Hematopoietic multipotent progenitor cell treated with erythropoietin and hydrocortisone succinate and interleukin-3 and kit ligand, for 15 days (in vitro differentiated cells): ENCODE measurements at regions not wholly inside any gene's neighbourhood (a gene's known extent, or its start where the extent isn't known, plus 50 kb on each side); places are given as distances from the start of the nearest gene placed in this dataset.
"Not testable (repeated sequence)": the region's sequence is repeated elsewhere in the genome, so short reads cannot be mapped to it uniquely, and the experiment has no call there.

Source experiments
- DNase-seq: peaks from one replicate; pipeline ENCODE4 v3.0.0-alpha.2; 2015; ENCODE audit warnings: low spot score

- DNase-seq: no peak
These were observed 1109.5 kb downstream of the NSUN3 start for GRCh38 chr3:95172164-95172943.

- no peak for DNase-seq
These were observed 1114.2 kb downstream of the NSUN3 start for GRCh38 chr3:95177096-95177495.

DNA sequence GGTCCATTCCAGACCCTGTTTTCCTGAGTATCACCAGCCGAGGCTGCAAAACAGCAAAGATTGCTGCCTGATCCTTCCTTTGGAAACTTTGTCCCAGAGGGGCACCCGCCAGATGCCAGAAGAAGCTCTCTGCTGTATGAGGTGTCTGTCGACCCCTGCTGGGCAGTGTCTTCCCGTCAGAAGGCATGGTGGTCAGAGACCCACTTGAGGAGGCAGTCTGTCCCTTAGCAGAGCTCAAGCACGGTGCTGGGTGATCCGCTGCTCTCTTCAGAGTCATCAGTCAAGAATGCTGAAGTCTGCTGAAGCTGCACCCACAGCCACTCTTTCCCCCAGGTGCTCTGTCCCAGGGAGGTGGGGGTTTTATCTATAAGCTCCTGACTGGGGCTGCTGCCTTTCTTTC, 1121.2 kb downstream of the NSUN3 start:
- no peak for DNase-seq

DNA sequence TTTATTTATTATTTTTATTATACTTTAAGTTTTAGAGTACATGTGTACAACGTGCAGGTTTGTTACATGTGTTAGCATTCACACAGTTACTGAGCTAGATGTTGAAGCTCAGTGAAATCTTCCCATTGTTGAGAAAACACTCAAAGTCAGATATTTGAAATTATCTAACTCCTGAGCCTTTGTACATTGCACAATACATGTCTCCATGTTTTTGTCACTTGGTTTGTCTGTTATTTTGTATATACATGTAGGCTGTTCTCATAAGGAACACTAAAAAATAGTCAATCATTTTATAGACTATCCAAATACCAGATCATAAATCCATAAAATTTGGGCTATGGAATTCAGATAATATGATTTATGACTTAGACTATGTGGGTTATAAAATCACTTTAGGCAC, 1126.5 kb downstream of the NSUN3 start:
- no peak for DNase-seq

DNA sequence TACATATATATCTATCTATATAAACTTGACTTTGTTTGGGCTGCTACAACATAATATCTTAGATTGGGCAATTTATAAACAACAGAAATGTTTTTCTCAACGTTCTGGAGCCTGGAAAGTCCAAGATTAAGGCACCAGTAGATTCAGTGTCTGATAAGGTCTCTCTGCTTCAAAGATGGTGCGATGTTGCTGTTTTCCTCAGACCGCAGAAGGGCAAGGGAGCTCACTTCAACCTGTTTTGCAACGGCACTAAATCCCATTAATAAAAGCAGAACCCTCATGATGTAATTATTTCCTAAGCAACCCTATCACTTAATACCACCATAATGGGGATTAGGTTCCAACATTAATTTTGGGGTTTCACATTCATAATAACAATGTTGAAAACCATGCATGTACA, 1134.8 kb downstream of the NSUN3 start:
- DNase-seq: no peak

- no peak for DNase-seq
These were observed 1137.5 kb downstream of the NSUN3 start for GRCh38 chr3:95200384-95200783.

DNA sequence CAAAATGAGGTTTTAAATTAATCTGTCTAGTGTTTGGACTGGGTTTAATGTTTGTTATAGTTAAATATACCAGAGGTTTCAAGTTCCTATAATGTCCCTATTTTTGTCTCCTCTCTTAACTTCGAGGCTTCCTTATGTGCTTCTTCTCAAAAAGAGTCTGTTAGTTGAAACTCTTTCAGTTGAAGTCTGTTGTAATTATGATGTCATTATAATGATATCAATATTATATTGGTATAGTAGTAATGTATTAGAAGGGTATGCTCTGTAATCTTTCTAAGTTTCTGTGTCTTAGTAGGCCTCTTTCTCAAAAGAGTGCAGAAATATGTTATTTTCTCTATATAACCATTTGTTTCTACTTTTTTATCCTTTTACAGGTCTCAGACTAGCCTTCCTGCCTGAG, 1148.0 kb downstream of the NSUN3 start:
- DNase-seq: no peak

DNA sequence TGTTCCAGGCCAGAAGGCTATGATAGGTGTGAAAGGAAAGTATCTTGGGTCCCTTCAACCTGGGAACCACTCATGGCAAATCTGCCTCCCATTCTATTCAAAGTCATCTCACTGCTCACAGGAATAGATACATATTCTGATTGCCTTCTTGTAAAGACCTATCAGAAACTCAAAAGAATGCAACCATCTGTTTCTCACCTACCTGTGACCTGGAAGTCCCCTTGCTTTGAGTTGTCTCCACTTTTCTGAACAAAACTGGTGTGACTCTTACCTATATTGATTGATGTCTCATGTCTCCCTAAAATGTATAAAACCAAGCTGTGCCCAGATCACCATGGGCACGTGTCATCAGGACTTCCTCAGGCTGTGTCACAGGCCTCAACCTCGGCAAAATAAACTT, 1149.3 kb downstream of the NSUN3 start:
- DNase-seq: no peak

GRCh38 chr3:95215437-95215957, 1152.6 kb downstream of the NSUN3 start:
- DNase-seq: no peak

- DNase-seq: no peak
These were observed 1154.8 kb downstream of the NSUN3 start for GRCh38 chr3:95217661-95218060.

- DNase-seq: no peak
These were observed 1155.6 kb downstream of the NSUN3 start for GRCh38 chr3:95218484-95218883.

GRCh38 chr3:95226437-95226836, 1163.6 kb downstream of the NSUN3 start:
- no peak for DNase-seq

DNA sequence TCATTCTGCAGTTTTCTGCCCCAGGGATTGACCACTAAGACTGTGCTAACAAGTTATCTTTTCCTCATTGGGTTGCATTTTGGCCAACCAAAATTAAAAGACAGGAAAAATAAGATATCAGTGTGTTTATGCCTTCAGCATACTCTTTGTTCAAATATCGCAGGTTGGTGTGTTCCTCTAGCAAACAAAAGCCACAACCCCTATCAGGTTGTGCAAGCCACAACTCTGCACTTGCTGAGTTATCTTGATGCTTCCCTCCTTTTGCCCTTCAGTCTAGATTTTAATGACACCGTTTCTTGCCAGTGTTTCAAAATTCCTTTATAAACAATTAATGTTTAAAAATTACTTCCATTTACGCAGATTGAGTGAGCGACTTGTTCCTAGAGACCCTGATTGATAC, 1164.2 kb downstream of the NSUN3 start:
- DNase-seq: no peak

- no peak for DNase-seq
These were observed 1165.6 kb downstream of the NSUN3 start for GRCh38 chr3:95228416-95228815.

DNA sequence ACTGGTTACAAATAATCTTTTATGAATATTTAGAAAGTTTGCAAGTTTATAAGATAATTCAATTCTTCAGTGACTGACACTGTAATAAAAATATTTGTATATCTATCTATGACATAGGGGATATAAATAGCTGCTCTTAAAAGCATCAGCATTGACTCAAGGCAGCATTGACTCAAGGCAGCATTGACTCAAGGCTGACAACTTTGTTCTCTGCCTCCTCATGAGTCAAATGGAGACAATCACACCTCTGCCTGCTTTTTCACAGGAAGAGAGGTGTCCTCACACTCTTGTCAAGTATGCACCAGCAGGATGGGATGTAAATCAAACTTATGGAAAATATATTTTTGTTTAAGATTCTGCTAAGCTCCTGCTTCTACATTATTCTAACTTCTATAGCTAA, 1173.1 kb downstream of the NSUN3 start:
- no peak for DNase-seq

- DNase-seq: no peak
These were observed 1174.9 kb downstream of the NSUN3 start for GRCh38 chr3:95237783-95238182.

GRCh38 chr3:95240395-95240794, 1177.5 kb downstream of the NSUN3 start:
- DNase-seq: no peak

GRCh38 chr3:95241256-95241655, 1178.4 kb downstream of the NSUN3 start:
- DNase-seq: not testable (repeated sequence)

- DNase-seq: no peak
These were observed 1183.6 kb downstream of the NSUN3 start for GRCh38 chr3:95246413-95246812.

DNA sequence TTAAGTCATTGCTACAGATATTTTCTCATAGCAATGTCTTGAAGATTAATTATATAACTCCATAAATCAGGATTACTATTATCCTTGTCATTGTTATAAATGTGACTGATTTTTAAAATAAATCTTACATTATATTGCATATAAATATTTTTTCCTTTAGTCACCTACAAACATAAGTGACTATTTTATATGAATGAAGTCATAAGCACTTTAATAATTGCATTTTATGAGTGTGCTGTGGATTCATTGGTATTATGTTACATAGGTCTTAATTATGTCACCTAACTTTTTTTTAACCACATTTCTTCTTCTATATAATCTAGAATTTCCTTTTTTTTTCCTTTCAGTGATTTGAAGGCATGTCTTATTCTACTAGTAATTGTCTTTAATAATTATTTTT, 1191.2 kb downstream of the NSUN3 start:
- no peak for DNase-seq

DNA sequence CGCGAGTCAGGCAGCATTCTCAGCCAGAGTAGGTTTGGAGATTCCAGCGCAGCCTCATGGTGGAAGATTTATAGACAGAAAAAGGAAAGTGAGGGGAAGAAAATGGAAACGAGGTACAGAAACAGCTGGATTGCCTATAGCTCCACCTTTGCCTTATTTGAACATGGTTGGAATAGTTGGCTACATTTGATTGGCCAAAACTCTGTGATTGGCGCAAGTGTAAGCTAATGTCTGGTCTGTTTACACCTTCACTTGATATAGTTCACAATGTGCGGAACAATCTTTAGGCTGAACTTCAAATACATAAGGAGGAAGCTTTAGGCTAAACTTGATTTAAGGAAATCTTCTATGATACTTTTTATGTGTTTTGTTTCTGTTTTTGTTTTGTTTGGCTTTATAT, 1191.9 kb downstream of the NSUN3 start:
- no peak for DNase-seq

DNA sequence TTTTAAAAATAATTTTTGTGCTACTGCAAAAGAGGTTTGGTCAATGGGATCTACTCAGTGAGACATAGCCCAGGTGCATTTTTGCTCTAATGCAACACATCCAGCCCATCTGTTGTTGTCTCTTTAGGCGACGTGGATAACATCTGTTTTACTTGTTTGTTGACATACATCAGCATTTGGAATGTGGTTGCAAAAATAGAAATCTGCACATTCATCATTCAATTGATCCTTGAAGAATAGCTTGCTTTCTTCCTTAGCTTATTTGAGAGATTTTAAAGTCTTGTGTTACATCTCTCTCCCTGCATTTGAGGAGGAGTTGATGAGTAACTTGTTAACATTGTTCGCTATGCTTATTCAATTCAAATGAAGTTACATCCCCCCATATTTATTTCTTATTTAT, 1202.3 kb downstream of the NSUN3 start:
- no peak for DNase-seq

- DNase-seq: no peak
These were observed 1208.5 kb downstream of the NSUN3 start for GRCh38 chr3:95271395-95271794.

- no peak for DNase-seq
These were observed 1209.3 kb downstream of the NSUN3 start for GRCh38 chr3:95272166-95272565.
